ENCODE measurements at regions not wholly inside any gene's neighbourhood (a gene's known extent, or its start where the extent isn't known, plus 50 kb on each side); places are given as distances from the start of the nearest gene placed in this dataset.

DNA sequence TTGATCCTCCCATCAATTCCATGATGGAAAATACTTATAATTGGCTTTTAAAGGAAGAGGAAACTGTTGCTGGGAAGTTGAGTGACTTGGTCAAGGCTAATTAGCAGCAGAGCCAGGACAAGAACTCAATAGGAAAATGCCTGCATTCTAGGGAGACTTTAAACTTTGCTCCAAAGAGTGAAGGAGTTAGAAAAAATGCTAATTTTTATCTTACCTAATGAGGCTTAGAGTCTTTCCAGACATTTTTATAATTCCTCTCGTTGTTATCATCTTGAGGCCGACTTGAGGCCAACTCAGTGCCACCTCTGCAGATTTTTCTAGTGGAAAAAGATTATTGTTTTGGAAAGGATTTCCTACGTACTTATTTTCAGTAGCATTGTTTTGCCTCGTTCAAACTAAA lies 344.6 kb downstream of the ETNK1 start:
- no peak for DNase-seq
- Mint-ChIP-seq H3K36me3 (ENCODE audit: insufficient read depth) (no peaks in the 10 kb centered on the region), H3K27me3 (ENCODE audit: low read depth) (no peaks in the 10 kb centered on the region), H3K4me1 (ENCODE audit: low read depth) (no peaks in the 10 kb centered on the region), H3K4me3 (no peak overlapping the region), H3K9me3 (peaks cover 3% of the 10 kb centered on the region)
- ATAC-seq = no peak

DNA sequence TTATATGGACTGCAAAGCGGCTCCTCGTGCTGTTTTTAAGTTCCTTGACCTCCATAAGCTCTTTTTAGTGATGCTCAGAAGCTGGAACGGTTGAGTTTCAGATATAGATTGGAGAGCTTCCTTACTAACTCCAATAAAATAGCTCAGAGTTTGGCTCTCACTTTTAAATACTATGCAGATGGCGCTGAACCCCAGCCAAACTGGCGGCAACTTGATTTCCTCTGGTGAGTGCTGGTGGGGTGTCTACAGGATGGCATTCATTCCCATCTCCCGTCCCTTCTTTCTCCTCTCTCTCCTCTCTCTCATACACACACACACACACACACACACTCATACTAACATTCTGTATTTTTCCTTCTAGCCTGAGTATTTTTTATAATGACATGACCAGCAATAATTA lies 346.3 kb downstream of the ETNK1 start:
- H3K9me3 Mint-ChIP-seq = no peaks in the 10 kb centered on the region
- no peaks in the 10 kb centered on the region for H3K36me3 Mint-ChIP-seq (ENCODE audit: insufficient read depth)
- H3K4me1 Mint-ChIP-seq (ENCODE audit: low read depth) = no peaks in the 10 kb centered on the region
- H3K27me3 Mint-ChIP-seq (ENCODE audit: low read depth) = no peaks in the 10 kb centered on the region
- ATAC-seq (no peak), DNase-seq (no peak)
- no peak overlapping the region for H3K4me3 Mint-ChIP-seq

DNA sequence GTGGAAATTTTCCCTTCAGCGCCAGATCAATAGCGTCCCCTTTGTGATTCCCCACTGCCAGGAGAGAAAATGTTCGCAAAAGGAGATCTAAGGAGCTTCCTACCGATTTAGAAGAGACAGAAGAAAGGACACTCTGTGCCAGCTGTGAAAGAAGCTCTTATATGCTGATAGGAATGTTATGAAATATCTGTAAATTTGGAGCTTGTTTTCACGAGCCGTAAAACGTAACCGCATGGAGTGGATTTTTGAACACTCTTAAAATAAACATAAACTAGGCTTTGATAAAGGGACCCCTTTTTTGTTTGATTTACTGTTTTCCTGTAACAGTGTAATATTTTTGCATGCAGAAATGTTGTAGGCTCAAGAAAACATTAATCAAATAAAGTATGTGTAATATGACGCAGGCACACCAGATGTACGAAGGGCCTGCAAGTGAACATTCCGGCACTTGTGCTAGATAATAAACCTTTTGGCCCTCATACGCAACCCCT lies 346.8 kb downstream of the ETNK1 start:
- Mint-ChIP-seq H3K27me3 (ENCODE audit: low read depth) (no peaks in the 10 kb centered on the region), H3K36me3 (ENCODE audit: insufficient read depth) (no peaks in the 10 kb centered on the region), H3K9me3 (no peaks in the 10 kb centered on the region), H3K4me3 (no peak overlapping the region), H3K4me1 (ENCODE audit: low read depth) (no peaks in the 10 kb centered on the region)
- DNase-seq = no peak
- no peak for ATAC-seq

DNA sequence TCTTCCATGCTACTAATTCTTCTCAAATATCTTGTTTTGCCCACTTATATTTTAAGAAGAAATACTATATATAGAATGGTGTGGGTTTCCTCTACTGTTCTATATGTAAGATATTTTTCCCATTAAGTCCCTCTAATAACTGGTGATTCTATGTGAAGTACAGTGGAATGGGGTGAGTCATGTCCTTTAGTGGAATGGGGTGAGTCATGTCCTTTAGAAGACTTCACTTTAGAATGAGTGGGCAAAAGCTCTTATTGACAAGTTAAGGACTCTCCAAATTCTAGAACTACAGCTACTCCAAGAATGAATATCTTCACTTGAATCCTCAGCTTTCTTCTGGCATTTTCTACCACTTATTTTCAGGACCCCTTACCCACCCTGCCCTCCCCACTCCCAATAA lies 349.9 kb downstream of the ETNK1 start:
- Mint-ChIP-seq H3K9me3 (no peaks in the 10 kb centered on the region), H3K4me3 (no peak overlapping the region), H3K36me3 (ENCODE audit: insufficient read depth) (no peaks in the 10 kb centered on the region), H3K27me3 (ENCODE audit: low read depth) (peaks cover 3% of the 10 kb centered on the region), H3K4me1 (ENCODE audit: low read depth) (no peaks in the 10 kb centered on the region)
- ATAC-seq (no peak), DNase-seq (no peak)

DNA sequence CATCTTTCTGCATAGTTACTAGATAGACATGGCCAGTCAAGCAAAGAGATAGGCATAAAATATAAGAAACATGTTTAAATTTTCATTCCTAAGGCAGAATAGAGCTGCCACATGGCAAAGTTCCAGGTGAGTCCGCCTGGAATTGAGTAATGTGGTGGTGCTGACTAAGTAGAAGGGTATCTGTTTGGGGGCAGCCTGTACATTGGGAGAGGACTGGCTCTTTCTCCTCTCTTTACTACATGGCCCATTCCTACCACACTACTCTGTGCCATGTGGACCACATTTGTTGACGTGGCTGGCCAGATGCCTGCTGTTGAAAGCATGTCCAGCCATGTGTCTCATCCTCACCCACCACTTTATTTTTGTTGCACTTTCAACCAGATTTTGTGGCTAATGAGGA lies 354.0 kb downstream of the ETNK1 start:
- Mint-ChIP-seq H3K36me3 (ENCODE audit: insufficient read depth) (no peaks in the 10 kb centered on the region), H3K4me1 (ENCODE audit: low read depth) (no peaks in the 10 kb centered on the region), H3K4me3 (no peak overlapping the region), H3K27me3 (ENCODE audit: low read depth) (peaks cover 3% of the 10 kb centered on the region), H3K9me3 (no peaks in the 10 kb centered on the region)
- ATAC-seq = no peak
- DNase-seq = no peak

DNA sequence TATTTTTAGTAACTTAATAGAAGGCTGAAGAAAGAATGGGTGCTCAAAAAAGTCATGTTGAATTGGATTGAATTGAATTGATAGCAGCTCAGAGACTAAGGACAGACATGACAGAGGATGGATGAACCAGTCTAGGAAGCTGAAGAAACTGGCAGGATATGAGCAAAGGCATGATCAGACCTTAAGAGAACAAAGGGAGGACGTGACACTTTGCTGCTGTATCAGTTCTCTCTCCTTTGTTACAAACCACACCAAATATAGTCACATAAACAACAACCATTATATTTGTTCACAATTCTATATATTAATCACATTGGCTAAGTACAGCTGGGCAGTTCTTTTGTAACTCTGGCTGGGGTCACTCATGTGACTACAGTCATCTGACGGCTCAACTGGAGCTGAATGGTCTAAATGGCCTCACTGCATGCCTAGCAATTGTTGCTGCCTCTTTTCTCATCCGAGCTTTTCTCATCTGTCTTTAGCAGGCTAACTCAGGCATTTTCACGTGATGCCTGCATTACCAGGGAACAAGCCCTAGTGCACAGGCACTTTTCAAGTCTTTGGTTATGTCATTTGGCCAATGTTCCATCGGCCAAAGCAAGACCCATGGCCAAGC lies 355.0 kb downstream of the ETNK1 start:
- H3K36me3 Mint-ChIP-seq (ENCODE audit: insufficient read depth) = no peaks in the 10 kb centered on the region
- no peaks in the 10 kb centered on the region for H3K4me1 Mint-ChIP-seq (ENCODE audit: low read depth)
- H3K9me3 Mint-ChIP-seq = no peaks in the 10 kb centered on the region
- peaks cover 3% of the 10 kb centered on the region for H3K27me3 Mint-ChIP-seq (ENCODE audit: low read depth)
- ATAC-seq (no peak), DNase-seq (no peak)
- no peak overlapping the region for H3K4me3 Mint-ChIP-seq

DNA sequence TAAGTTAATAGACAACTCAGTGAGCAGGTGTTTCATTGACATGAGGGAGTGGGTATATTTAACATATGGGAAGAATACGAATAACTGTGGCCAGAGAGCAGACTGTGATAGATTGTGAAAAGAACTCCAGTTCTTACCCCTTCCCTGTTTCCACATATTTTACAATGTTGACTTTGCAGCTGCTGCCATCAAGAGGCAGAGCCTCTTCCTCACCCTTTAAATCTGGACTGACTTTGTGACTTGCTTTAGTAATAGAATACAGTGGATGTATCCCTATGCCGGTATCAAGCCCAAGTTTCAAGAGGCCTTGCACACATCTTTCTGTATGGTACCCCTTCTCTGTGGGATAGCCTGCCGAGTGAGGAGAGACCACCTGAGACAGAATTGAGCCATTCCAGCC lies 356.7 kb downstream of the ETNK1 start:
- no peak for DNase-seq
- Mint-ChIP-seq H3K4me1 (ENCODE audit: low read depth) (no peaks in the 10 kb centered on the region), H3K36me3 (ENCODE audit: insufficient read depth) (no peaks in the 10 kb centered on the region), H3K9me3 (no peaks in the 10 kb centered on the region), H3K4me3 (no peak overlapping the region), H3K27me3 (ENCODE audit: low read depth) (peaks cover 3% of the 10 kb centered on the region)
- no peak for ATAC-seq

DNA sequence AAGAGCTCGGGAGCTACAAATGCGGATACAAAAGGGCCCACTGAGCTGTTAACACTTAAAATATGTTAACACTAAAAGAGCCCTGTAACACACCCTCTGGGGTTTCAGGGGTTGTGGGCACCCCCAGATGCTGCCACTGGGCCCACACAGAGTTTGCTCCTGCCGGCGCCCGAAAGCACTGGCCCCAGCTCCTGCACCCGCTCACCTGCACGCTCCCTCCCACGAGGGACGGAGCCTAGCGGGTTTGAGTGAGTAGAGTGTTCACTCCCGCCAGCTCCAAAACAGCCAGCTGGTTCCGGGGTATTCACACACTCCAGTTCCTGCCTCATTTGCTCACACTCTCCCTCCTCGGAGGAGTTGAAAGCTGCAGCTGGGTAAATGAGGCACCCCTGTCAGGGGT lies 357.7 kb downstream of the ETNK1 start:
- Mint-ChIP-seq H3K4me3 (no peak overlapping the region), H3K9me3 (no peaks in the 10 kb centered on the region), H3K27me3 (ENCODE audit: low read depth) (peaks cover 2% of the 10 kb centered on the region), H3K4me1 (ENCODE audit: low read depth) (no peaks in the 10 kb centered on the region), H3K36me3 (ENCODE audit: insufficient read depth) (no peaks in the 10 kb centered on the region)
- no peak for ATAC-seq
- no peak for DNase-seq

DNA sequence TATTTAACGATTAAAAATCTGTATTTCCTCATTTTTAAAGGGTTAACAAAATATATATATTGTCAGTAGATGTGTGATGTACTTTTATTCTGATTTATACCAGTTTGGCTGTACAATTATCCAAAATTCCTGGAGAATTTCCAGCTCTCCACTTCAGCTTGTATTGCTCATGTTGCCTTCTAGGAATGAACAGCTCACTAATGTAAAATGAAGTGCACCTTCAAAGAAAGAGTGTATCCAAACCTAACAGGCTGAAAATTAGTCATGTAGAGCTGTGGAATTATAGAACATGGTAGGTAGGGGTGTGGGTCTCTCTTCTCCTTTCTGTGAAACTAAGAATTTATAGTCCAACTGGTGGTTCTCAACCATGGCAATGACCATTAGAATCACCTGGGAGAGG lies 362.0 kb downstream of the ETNK1 start:
- no peak for DNase-seq
- H3K4me3 Mint-ChIP-seq = no peak overlapping the region
- H3K36me3 Mint-ChIP-seq (ENCODE audit: insufficient read depth) = no peaks in the 10 kb centered on the region
- H3K4me1 Mint-ChIP-seq (ENCODE audit: low read depth) = no peaks in the 10 kb centered on the region
- H3K9me3 Mint-ChIP-seq = no peaks in the 10 kb centered on the region
- no peaks in the 10 kb centered on the region for H3K27me3 Mint-ChIP-seq (ENCODE audit: low read depth)
- no peak for ATAC-seq

DNA sequence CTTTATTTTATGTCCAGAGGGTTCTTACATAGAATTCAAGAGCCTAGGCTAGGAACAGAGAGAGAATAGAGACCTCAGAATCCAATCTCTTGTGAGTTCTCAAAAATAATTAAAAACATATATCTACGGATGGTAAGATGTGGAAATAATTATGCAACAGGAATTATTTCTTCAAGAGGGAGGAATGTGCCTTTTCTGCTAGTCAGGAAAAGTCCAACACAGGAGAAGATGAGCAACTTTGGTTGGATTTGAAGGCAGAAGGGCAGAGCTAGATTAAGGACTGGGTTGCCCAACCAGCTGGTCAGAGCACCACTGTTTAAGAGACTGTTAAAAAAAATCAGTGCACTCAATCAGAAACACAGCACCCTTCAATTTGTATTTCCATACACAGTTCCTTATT lies 365.5 kb downstream of the ETNK1 start:
- Mint-ChIP-seq H3K27me3 (ENCODE audit: low read depth) (no peaks in the 10 kb centered on the region), H3K36me3 (ENCODE audit: insufficient read depth) (no peaks in the 10 kb centered on the region)

DNA sequence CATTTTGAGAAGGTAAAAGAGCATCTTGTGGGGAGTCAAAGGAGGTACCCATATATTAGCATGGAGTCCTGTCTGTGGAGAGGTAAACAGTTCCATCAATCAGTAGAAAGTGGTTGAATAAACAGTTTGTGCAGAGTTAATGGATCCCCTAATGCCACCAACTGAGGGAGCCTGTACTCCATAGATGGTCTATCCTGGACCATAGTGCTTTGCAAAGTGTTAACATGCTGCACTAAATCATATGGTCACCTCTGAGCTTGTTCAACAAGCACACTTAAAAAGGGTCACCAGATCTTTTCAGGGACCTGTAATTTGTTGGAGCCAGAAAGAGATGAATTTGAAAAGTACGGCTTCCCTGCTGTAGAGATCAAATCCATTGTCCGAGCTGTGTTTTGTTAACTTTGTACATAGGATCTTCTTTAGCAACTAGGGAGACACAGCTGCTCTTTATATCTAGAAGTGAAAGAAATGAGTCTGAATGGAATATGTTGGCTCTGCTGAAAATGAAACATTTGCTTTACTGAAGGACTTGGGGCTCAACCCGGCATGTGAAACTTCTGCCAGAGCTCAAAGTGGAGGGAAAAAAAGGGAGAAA lies 366.4 kb downstream of the ETNK1 start:
- no peaks in the 10 kb centered on the region for H3K36me3 Mint-ChIP-seq (ENCODE audit: insufficient read depth)
- H3K4me3 Mint-ChIP-seq = no peak overlapping the region
- ATAC-seq (no peak), DNase-seq (no peak)
- no peaks in the 10 kb centered on the region for H3K9me3 Mint-ChIP-seq
- no peaks in the 10 kb centered on the region for H3K27me3 Mint-ChIP-seq (ENCODE audit: low read depth)
- H3K4me1 Mint-ChIP-seq (ENCODE audit: low read depth) = no peaks in the 10 kb centered on the region

More for the DNA sequence above, 365.5 kb downstream of the ETNK1 start:
- DNase-seq (no peak), ATAC-seq (no peak)
- Mint-ChIP-seq H3K4me1 (ENCODE audit: low read depth) (no peaks in the 10 kb centered on the region), H3K4me3 (no peak overlapping the region), H3K9me3 (no peaks in the 10 kb centered on the region)

DNA sequence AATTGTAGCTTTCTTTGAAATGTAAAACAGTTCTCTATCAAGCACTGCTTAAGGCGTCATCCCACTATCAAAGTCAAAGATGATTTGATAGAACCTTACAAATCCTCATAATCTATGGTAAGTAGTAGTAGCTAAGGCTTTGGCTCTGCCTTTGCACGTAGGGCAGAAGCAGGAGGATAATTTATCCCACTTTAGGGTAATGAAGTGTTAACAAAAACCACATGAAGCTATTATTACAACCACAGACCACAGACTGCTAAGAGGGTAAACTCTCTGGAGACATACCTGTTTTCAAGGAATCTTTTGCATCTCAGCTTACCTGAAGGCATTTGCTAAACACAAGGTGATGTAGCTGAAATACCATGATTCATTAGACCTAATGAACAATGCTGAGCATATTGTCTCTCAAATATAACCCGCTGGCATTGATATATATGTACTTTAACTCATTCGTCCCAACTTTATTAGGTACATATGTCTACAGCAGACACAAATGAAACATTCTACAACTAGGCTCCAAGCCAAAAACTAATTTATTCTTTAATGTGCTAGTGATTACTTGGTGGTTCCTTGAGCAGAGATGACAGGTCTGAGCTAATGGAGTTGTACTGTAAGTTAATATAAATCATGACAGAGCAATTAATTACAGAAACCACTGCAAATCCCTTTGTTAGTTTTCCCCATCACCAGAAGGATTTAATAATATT lies 368.8 kb downstream of the ETNK1 start:
- Mint-ChIP-seq H3K9me3 (no peaks in the 10 kb centered on the region), H3K4me3 (no peak overlapping the region), H3K27me3 (ENCODE audit: low read depth) (no peaks in the 10 kb centered on the region), H3K36me3 (ENCODE audit: insufficient read depth) (no peaks in the 10 kb centered on the region), H3K4me1 (ENCODE audit: low read depth) (no peaks in the 10 kb centered on the region)
- DNase-seq (no peak), ATAC-seq (no peak)

DNA sequence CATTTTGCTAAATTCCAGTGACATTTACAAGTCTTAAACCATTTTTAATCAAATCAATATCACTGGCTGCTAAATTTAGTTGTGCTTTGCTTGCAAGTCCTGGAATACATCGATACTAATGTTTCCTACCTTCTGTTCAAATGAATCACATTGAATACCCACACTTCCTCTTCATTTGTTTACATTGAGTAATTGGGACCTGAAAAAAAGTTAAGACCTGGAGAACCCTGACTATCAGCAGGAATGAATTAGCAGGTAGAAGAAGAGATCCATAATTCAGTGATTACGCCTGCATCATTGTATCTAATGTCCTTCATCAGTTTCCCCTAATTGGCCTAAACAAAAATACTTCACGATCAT lies 369.3 kb downstream of the ETNK1 start:
- Mint-ChIP-seq H3K27me3 (ENCODE audit: low read depth) (no peaks in the 10 kb centered on the region), H3K36me3 (ENCODE audit: insufficient read depth) (no peaks in the 10 kb centered on the region), H3K4me3 (no peak overlapping the region), H3K9me3 (no peaks in the 10 kb centered on the region), H3K4me1 (ENCODE audit: low read depth) (no peaks in the 10 kb centered on the region)
- DNase-seq (no peak), ATAC-seq (no peak)

DNA sequence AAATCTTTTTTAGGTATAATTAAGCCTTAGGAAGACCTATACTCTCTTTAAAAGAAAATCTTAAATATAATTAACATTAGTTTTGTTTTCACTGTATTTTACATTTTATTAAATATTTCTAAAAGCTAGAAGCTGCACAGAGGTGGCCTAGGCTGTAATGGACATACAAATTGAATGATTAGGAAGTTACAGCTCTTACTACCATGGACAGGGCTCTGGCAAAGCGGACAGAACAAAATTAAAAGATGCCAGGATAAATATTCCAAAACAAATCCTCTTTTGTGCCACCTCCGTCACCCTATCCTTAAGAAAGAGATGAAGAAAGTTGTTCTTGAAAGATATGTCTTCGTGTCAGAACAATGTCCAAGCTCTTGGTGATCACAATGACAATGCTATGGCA lies 376.5 kb downstream of the ETNK1 start:
- DNase-seq (no peak), ATAC-seq (no peak)
- Mint-ChIP-seq H3K27me3 (ENCODE audit: low read depth) (peaks cover 5% of the 10 kb centered on the region), H3K9me3 (no peaks in the 10 kb centered on the region), H3K4me1 (ENCODE audit: low read depth) (no peaks in the 10 kb centered on the region), H3K4me3 (no peak overlapping the region), H3K36me3 (ENCODE audit: insufficient read depth) (no peaks in the 10 kb centered on the region)

DNA sequence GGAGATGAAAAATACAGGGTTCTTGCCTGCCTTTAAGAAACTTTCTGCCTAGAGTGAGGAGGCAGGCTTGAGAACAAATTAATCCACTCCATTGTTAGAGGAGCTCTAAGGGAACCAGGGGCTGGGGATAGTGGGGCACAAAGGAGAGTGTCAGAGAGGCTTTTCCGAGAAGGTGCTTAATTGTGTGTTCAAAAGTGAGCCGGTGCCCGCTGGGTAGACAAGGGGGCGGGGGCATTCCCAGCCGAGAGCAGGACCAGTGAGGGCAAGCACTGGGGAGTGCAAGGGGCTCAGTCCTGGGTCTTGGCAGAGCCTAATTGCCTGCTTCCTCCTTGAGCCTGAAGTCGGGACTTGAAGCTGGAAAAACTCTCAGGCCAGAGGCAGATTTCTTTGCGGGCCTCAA lies 377.4 kb downstream of the ETNK1 start:
- no peak overlapping the region for H3K4me3 Mint-ChIP-seq
- ATAC-seq = no peak

More for the DNA sequence above, 377.4 kb downstream of the ETNK1 start:
- Mint-ChIP-seq H3K27me3 (ENCODE audit: low read depth) (peaks cover 5% of the 10 kb centered on the region), H3K36me3 (ENCODE audit: insufficient read depth) (no peaks in the 10 kb centered on the region), H3K4me1 (ENCODE audit: low read depth) (no peaks in the 10 kb centered on the region), H3K9me3 (no peaks in the 10 kb centered on the region)
- DNase-seq = no peak
